T-cell (primary cell): ENCODE measurements at regions not wholly inside any gene's neighbourhood (a gene's known extent, or its start where the extent isn't known, plus 50 kb on each side); places are given as distances from the start of the nearest gene placed in this dataset.

Experiments
- ATAC-seq, 4 experiments: fragments of 200-7000 bp in 3 of 4; fragments of 150-1000 bp in 1 of 4; cut with Tn5 transposase; replicated peaks in 1 of 4; 1 replicate in 3 of 4; 2 replicates in 1 of 4; pipeline ENCODE4 v1.10.0; 2021; ENCODE audit warnings: moderate library complexity in 3 of 4, mild to moderate bottlenecking in 2 of 4, moderate number of reproducible peaks in 1 of 4
- CTCF ChIA-PET, 2 donors: fragments of 300-600 bp; sonication (Branson Sonifier 250); formaldehyde crosslinking; loops; one replicate each; lab custom pipeline; 2022; ENCODE audit warnings: antibody characterized with exemption in 2 of 2; lab: Charles Lee
- POLR2A ChIA-PET, 2 donors: fragments of 300-600 bp; sonication (Branson Sonifier 250); formaldehyde crosslinking; loops; one replicate each; lab custom pipeline; 2022; ENCODE audit warnings: antibody characterized with exemption in 2 of 2; lab: Charles Lee
- DNase-seq, 35 experiments: peaks; one replicate each; pipeline versions ENCODE4 v3.0.0 to v3.0.0-alpha.2; 2013 to 2023
- H3K27ac ChIP-seq: one replicate; pipeline ENCODE4 v1.5.1; 2013; ENCODE audit warnings: low read length
- H3K27me3 ChIP-seq, 2 experiments: replicated peaks in 1 of 2; 1 replicate in 1 of 2; 2 replicates in 1 of 2; pipeline versions ENCODE4 v1.6.1 to v1.7.0; 2013; ENCODE audit warnings: low read length in 1 of 2, mixed read lengths in 1 of 2; ENCODE audit not compliant: control insufficient read depth in 2 of 2, insufficient read depth in 2 of 2; ENCODE audit errors: extremely low read depth in 1 of 2
- H3K36me3 ChIP-seq, 2 donors: 1 replicate in 1 of 2; 2 replicates in 1 of 2; pipeline versions ENCODE4 v1.6.1 to v1.7.0; 2013; ENCODE audit warnings: low read length in 1 of 2; ENCODE audit not compliant: control insufficient read depth in 2 of 2, insufficient read depth in 1 of 2; ENCODE audit errors: extremely low read depth in 1 of 2
- H3K4me1 ChIP-seq, 2 experiments: 1 replicate in 1 of 2; 2 replicates in 1 of 2; pipeline versions ENCODE4 v1.6.1 to v1.7.0; 2013; ENCODE audit warnings: low read length in 2 of 2, mixed read lengths in 1 of 2; ENCODE audit not compliant: insufficient read depth in 2 of 2, control insufficient read depth in 1 of 2; ENCODE audit errors: extremely low read depth in 1 of 2
- H3K4me3 ChIP-seq, 2 donors: 1 replicate in 1 of 2; 2 replicates in 1 of 2; pipeline versions ENCODE4 v1.5.1 to v1.7.0; 2013; ENCODE audit warnings: mild to moderate bottlenecking in 2 of 2, low read length in 1 of 2, moderate library complexity in 1 of 2; ENCODE audit not compliant: control insufficient read depth in 1 of 2; ENCODE audit errors: extremely low read depth in 1 of 2
- H3K9me3 ChIP-seq: 2 replicates; pipeline ENCODE4 v1.7.0; 2013
- H3K27ac Mint-ChIP-seq, 2 donors: one replicate each; pipeline ENCODE4 v1.8.0; 2020 to 2021; ENCODE audit warnings: mild to moderate bottlenecking in 2 of 2, mixed read lengths in 2 of 2
- H3K27me3 Mint-ChIP-seq, 2 donors: one replicate each; pipeline ENCODE4 v1.8.0; 2021 to 2022; ENCODE audit warnings: mixed read lengths in 2 of 2
- H3K36me3 Mint-ChIP-seq: one replicate; pipeline ENCODE4 v1.8.0; 2021; ENCODE audit warnings: mixed read lengths
- H3K4me1 Mint-ChIP-seq, 3 donors: one replicate each; pipeline ENCODE4 v1.8.0; 2020 to 2022; ENCODE audit warnings: mixed read lengths in 3 of 3, mild to moderate bottlenecking in 1 of 3
- H3K4me3 Mint-ChIP-seq, 3 donors: one replicate each; pipeline ENCODE4 v1.8.0; 2020 to 2022; ENCODE audit warnings: mild to moderate bottlenecking in 3 of 3, mixed read lengths in 3 of 3, moderate library complexity in 3 of 3
- H3K9me3 Mint-ChIP-seq, 3 donors: one replicate each; pipeline ENCODE4 v1.8.0; 2020 to 2022; ENCODE audit warnings: mixed read lengths in 3 of 3
- WGBS: methylation state at CpG from one replicate; pipeline ENCODE4 v1.1.5; 2013; ENCODE audit warnings: missing lambda C conversion rate; ENCODE audit not compliant: insufficient coverage; 5-methylcytosine and 5-hydroxymethylcytosine counted together

DNA sequence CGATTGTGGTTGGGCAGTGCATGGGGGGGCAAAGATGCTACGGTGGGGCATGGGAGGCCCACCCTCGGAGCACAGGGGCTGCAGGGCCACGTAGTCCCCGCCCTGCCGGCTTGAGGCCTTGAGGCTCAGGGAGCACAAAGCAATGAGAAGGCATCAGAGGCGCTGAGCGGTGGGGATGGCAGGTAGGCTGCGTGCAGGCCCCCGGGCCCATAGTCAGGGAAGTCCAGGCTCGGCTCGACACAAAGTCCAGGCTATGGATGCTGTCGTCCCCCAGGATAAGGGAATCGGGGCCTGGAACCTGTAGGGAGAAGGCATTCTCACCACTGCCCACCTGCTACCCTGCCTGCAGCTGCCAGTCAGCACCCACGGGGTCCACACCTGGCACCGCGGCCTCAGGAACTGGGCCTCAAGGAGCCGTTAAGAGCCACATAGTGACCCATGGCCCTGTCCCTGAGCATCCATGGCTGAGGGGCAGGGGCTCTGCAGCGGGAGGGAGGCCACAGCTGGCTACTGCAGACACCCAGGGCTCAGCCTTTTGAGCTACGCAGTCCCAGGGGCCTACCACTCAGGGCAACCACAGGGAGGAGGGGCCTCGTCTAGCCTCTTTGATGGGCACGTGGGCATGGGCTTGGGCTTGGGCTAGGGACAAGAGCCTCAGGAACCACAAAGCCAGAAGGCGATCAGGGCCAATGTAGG lies 179.7 kb downstream of the IGLL1 start:
- ATAC-seq, result no peak

DNA sequence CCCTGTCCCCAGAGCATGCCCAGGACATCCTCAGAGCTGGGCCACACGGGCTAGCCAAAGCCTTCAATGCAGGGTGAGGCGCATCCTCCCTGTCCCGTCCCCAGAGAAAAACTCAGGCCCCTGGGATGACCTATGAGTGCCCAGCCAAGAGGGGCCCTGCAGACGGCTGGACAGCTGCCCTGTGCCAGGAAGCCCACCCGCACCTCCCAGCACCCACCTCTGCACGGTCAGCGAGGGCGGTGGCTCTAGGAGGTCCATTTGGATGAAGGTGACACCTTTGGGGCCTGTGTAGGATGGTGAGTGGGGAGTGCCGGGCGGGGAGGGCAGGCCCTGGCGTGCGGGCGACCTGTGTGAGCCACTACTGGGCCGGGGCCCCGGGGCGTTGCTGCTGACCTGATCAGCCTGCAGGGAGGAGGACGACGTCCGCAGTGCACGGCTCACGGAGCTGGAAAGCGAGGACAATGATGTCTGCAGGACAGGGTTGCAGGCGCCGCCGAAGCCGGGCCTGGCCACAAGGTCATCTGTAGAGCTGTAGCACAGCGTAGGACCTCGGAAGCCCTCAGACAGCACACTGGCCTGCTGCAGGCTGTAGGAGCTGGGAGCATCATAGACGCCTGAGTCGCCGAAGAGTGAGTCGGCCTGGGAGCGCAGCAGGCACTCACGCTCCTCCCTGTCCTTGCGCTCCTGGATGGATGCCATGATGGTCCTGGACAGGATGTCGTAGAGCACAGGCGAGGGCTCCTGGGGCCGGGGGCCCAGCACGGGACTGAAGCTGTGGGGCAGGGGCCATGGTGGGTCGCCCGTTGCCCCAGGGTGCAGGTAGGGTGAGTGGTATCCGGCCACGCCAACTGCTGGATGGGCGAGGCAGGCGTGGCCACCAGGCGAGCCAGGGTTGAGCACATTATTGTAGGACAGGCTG lies 180.5 kb downstream of the IGLL1 start:
- no peak overlapping the region for H3K27ac Mint-ChIP-seq
- H3K4me1 Mint-ChIP-seq, result no peaks in the 10 kb centered on the region
- CTCF ChIA-PET, result no interaction called here
- H3K27me3 Mint-ChIP-seq, result peaks cover 3% of the 10 kb centered on the region in 2 donors
- ATAC-seq (no peak), DNase-seq (no peak)
- no peaks in the 10 kb centered on the region for H3K9me3 ChIP-seq
- WGBS, result 88% methylated on average over 39 of the region's 46 CpGs
- H3K27ac ChIP-seq, result no peak overlapping the region
- H3K9me3 Mint-ChIP-seq, result no peaks in the 10 kb centered on the region
- H3K36me3 Mint-ChIP-seq, result no peaks in the 10 kb centered on the region
- H3K4me3 ChIP-seq, result no peak overlapping the region
- H3K36me3 ChIP-seq, result no peaks in the 10 kb centered on the region
- POLR2A ChIA-PET, result no interaction called here
- H3K27me3 ChIP-seq, result peaks cover 0 to 23% of the 10 kb centered on the region in 2 experiments
- peaks cover 0 to 8% of the 10 kb centered on the region in 2 experiments for H3K4me1 ChIP-seq
- no peak overlapping the region for H3K4me3 Mint-ChIP-seq

More for the DNA sequence above, 179.7 kb downstream of the IGLL1 start:
- H3K4me3 ChIP-seq, result no peak overlapping the region
- ChIA-PET POLR2A (no interaction called here), CTCF (no interaction called here)
- no peaks in the 10 kb centered on the region for H3K9me3 Mint-ChIP-seq
- peaks cover 0 to 26% of the 10 kb centered on the region in 2 experiments for H3K27me3 ChIP-seq
- no peaks in the 10 kb centered on the region for H3K36me3 Mint-ChIP-seq
- no peak overlapping the region for H3K4me3 Mint-ChIP-seq
- H3K9me3 ChIP-seq, result no peaks in the 10 kb centered on the region
- H3K27ac Mint-ChIP-seq, result no peak overlapping the region
- H3K4me1 Mint-ChIP-seq, result no peaks in the 10 kb centered on the region
- H3K36me3 ChIP-seq, result no peaks in the 10 kb centered on the region
- WGBS, result 69% methylated on average over 22 of the region's 23 CpGs
- H3K4me1 ChIP-seq, result peaks cover 0 to 8% of the 10 kb centered on the region in 2 experiments
- peaks cover 3% of the 10 kb centered on the region in 2 donors for H3K27me3 Mint-ChIP-seq
- no peak for DNase-seq
- H3K27ac ChIP-seq, result no peak overlapping the region

DNA sequence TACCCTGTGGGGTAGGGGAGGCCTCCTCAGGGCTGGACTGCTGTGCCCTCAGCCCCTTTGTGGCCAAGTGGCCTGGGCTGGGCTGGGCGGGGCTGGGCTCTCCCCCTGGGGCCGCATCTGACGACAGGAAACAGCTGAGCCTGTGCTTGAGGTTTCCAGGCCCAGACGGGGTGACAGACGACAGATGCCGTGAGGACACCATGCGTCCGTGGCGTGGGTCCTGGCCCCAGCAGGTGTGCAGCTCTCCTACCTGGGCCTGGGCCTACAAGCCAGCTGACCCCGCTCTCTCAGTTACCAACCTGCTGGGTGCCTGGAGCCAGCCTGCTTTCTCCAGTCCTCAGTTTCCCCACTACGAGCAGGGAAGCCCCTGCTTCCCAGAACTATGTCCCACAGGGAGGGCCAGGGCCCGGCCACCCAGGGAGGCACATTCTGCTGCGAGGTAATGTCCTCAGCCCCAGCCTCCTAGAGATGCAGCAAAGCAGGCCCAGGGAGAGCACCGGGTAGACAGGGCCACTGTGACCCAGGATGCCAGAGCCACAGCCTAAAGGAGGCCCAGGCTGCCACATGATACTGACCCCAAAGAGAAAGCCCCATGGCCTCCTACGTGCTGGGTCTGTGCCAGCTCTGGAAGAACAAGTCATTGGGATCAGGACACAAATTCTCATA lies 181.3 kb downstream of the IGLL1 start:
- ChIA-PET CTCF (no interaction called here), POLR2A (no interaction called here)
- H3K4me3 ChIP-seq, result no peak overlapping the region
- H3K4me1 ChIP-seq, result peaks cover 0 to 8% of the 10 kb centered on the region in 2 experiments
- H3K27ac ChIP-seq, result no peak overlapping the region
- peaks cover 0 to 16% of the 10 kb centered on the region in 2 experiments for H3K27me3 ChIP-seq
- no peaks in the 10 kb centered on the region for H3K36me3 Mint-ChIP-seq
- ATAC-seq, result no peak
- H3K27me3 Mint-ChIP-seq, result peaks cover under 1% of the 10 kb centered on the region in 2 donors
- H3K36me3 ChIP-seq, result no peaks in the 10 kb centered on the region
- DNase-seq, result no peak
- no peak overlapping the region for H3K27ac Mint-ChIP-seq
- H3K9me3 Mint-ChIP-seq, result no peaks in the 10 kb centered on the region
- H3K4me1 Mint-ChIP-seq, result no peaks in the 10 kb centered on the region
- WGBS, result 38% methylated on average over 12 of the region's 15 CpGs
- H3K9me3 ChIP-seq, result no peaks in the 10 kb centered on the region
- no peak overlapping the region for H3K4me3 Mint-ChIP-seq

DNA sequence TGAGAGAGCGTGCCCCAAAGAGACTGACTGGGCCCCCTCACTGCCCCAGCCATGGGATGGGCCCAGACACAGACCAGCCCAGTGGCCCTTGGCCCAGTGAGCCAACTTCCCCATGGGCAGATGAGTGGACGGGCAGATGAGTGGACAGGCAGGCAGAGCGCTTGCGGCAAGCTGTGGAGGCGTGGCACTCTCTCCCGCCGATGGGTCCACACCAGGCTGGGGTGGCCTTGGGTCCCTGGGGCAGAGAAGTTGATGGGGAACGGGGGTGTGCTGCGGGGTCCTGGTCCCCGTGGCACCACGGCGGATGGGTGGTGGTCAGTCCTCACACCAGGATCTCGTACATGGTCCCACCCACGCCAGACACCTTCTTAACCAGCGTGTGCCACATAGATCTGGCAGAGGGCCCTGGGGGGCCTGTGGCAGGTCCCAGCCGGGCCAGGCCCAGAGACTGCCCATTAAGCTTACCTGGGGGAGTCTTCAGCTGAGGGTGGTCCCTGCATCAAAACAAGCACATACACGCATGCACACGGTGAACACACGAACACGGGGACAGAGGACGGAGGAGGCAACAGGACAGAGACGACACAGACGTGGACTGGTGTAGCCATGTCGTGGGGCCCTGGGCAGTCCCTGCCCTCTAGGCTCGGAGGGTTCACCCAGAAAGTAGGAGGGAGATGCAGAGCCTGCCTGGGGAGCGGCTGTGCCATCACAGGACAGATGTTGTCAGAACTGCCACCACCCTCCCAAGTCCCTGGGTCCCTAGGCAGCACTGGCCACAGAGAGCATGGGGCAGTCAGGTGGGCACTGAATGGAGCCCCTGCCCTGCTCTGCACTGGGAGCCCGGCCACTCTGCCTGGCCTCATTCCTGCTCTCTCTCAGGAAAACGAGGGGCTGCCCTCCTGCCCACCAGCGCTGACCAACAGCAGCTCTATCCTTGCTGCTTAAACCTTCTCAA lies 182.2 kb downstream of the IGLL1 start:
- CTCF ChIA-PET, result no interaction called here
- Mint-ChIP-seq H3K27me3 (no peaks in the 10 kb centered on the region), H3K36me3 (no peaks in the 10 kb centered on the region), H3K27ac (no peak overlapping the region), H3K4me1 (no peaks in the 10 kb centered on the region), H3K4me3 (no peak overlapping the region), H3K9me3 (no peaks in the 10 kb centered on the region)
- peaks cover 0 to 6% of the 10 kb centered on the region in 2 experiments for H3K4me1 ChIP-seq
- H3K9me3 ChIP-seq, result no peaks in the 10 kb centered on the region
- H3K27me3 ChIP-seq, result peaks cover 0 to 7% of the 10 kb centered on the region in 2 experiments
- H3K4me3 ChIP-seq, result no peak overlapping the region
- DNase-seq, result no peak
- H3K27ac ChIP-seq, result no peak overlapping the region
- POLR2A ChIA-PET, result no interaction called here
- no peaks in the 10 kb centered on the region for H3K36me3 ChIP-seq
- 85% methylated on average over 17 of the region's 29 CpGs for WGBS
- ATAC-seq, result no peak

DNA sequence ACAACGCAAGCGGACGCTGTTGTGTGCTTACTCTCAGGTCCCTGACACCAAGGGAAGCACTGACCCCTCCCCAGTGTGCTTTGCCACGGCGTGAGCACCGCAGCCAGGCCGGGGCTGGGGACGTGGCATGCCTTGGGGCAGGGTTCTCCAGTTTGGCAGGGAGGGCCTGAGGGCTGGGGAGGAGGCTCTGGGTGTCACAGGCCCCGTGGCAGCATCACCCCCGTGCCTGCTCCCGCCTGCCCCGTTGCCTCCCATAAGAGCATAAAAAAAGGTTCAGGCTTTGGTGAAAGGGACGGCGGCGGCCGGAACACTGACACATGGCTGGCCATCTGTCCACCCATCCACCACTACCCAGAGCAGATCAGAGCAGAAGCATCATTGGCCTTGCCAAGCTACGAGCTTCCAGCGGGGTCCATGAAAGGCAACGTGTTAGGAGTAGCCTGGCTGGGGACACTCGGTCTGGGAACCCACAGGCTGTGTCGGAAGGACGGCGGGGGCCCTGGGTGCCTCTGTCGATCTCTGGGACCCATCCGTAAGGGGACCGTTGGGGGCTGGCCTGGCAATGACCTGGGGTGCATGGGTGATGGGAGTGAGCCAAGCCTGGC lies 183.0 kb downstream of the IGLL1 start:
- Mint-ChIP-seq H3K4me1 (no peaks in the 10 kb centered on the region), H3K36me3 (no peaks in the 10 kb centered on the region), H3K27me3 (no peaks in the 10 kb centered on the region), H3K27ac (no peak overlapping the region), H3K4me3 (no peak overlapping the region), H3K9me3 (no peaks in the 10 kb centered on the region)
- Histone ChIP-seq H3K27me3 (peaks cover 0 to 7% of the 10 kb centered on the region in 2 experiments), H3K9me3 (no peaks in the 10 kb centered on the region), H3K36me3 (no peaks in the 10 kb centered on the region), H3K4me3 (no peak overlapping the region), H3K27ac (no peak overlapping the region), H3K4me1 (peaks cover 0 to 3% of the 10 kb centered on the region in 2 experiments)
- ChIA-PET POLR2A (no interaction called here), CTCF (no interaction called here)
- ATAC-seq (no peak), DNase-seq (no peak)
- 84% methylated on average over 19 of the region's 26 CpGs for WGBS
